Loucy (cell line): ENCODE measurements at regions not wholly inside any gene's neighbourhood (a gene's known extent, or its start where the extent isn't known, plus 50 kb on each side); places are given as distances from the start of the nearest gene placed in this dataset.

ENCODE experiments used
- H2AFZ ChIP-seq: fragments of 200-600 bp; sonication (generic); 2 replicates; pipeline ENCODE4 v1.6.0; 2016; ENCODE audit warnings: antibody characterized with exemption, mild to moderate bottlenecking, low read length, moderate library complexity
- H3F3A ChIP-seq: fragments of 200-600 bp; 2 replicates; pipeline ENCODE4 v1.6.0; 2016; ENCODE audit warnings: antibody characterized with exemption, low read depth, mild to moderate bottlenecking
- H3K27me3 ChIP-seq: fragments of 200-600 bp; sonication (generic); 2 replicates; pipeline ENCODE4 v1.6.1; 2014; ENCODE audit warnings: low read length, mild to moderate bottlenecking; ENCODE audit not compliant: insufficient read depth, poor library complexity, severe bottlenecking
- H3K36me3 ChIP-seq: fragments of 200-600 bp; sonication (generic); 2 replicates; pipeline ENCODE4 v1.6.1; 2016; ENCODE audit warnings: low read length; ENCODE audit not compliant: insufficient read depth
- H3K4me1 ChIP-seq: fragments of 200-600 bp; sonication (generic); 2 replicates; pipeline ENCODE4 v1.5.1; 2014; ENCODE audit warnings: low read length, mild to moderate bottlenecking; ENCODE audit not compliant: insufficient read depth, poor library complexity, severe bottlenecking
- H3K4me2 ChIP-seq: fragments of 200-600 bp; sonication (generic); 2 replicates; pipeline ENCODE4 v1.6.0; 2014; ENCODE audit warnings: antibody characterized with exemption, low read length, low read depth, mild to moderate bottlenecking; ENCODE audit not compliant: poor library complexity, severe bottlenecking
- H3K4me3 ChIP-seq: fragments of 200-600 bp; sonication (generic); 2 replicates; pipeline ENCODE4 v1.5.1; 2014; ENCODE audit warnings: low read length, mild to moderate bottlenecking, mixed read lengths; ENCODE audit not compliant: poor library complexity, severe bottlenecking
- H3K79me2 ChIP-seq: fragments of 200-600 bp; sonication (generic); 2 replicates; pipeline ENCODE4 v1.6.1; 2014; ENCODE audit warnings: low read length; ENCODE audit not compliant: insufficient read depth
- H3K9ac ChIP-seq: fragments of 200-600 bp; sonication (generic); 2 replicates; pipeline ENCODE4 v1.6.0; 2014; ENCODE audit warnings: mild to moderate bottlenecking, low read depth, low read length, moderate library complexity; ENCODE audit not compliant: poor library complexity, severe bottlenecking
- H3K9me2 ChIP-seq: fragments of 200-600 bp; sonication (generic); replicated peaks from 2 replicates; pipeline ENCODE4 v1.6.1; 2016; ENCODE audit warnings: low read depth, low read length, mixed read lengths
- H3K9me3 ChIP-seq: fragments of 200-600 bp; sonication (generic); 2 replicates; pipeline ENCODE4 v1.6.1; 2014; ENCODE audit warnings: mild to moderate bottlenecking, antibody characterized with exemption, low read length, low read depth; ENCODE audit not compliant: insufficient read depth
- H4K20me1 ChIP-seq: fragments of 200-600 bp; sonication (generic); 2 replicates; pipeline ENCODE4 v1.6.0; 2014; ENCODE audit warnings: antibody characterized with exemption, low read length, mild to moderate bottlenecking; ENCODE audit not compliant: insufficient read depth, poor library complexity, severe bottlenecking
- EZH2phosphoT487 ChIP-seq: fragments of 200-600 bp; IDR thresholded peaks from 2 replicates; pipeline ENCODE4 v1.6.1; 2018; ENCODE audit warnings: antibody characterized with exemption, mild to moderate bottlenecking, moderate library complexity, borderline replicate concordance
- TF ChIP-seq, protein P1 (sequence below): fragments of 200-600 bp; sonication (generic); conservative IDR thresholded peaks from 2 replicates; pipeline ENCODE4 v1.5.1; 2014; ENCODE audit warnings: mild to moderate bottlenecking, antibody characterized with exemption, low read length

DNA sequence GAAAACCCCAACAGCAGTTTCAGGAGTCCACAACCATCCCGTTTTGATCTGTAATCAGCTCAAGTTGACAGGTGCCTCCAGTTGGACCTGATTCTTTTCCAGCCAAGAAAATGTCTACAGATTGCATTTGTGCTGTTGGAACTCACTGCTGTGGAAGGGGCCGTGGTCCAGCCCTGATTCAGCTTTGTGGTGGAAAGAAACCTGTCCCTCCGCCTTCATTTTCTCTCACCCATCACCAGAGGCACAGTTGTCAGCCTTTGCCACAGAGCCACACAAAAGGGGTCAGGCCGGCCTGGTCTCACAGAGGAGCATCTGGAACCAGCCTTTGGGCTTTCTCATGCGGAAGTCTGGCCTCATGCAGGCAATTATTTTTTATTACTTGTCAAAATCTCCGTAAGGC, 483.6 kb downstream of the GADD45G start:
- Histone ChIP-seq H3F3A (no peaks in the 10 kb centered on the region), H3K4me2 (no peak overlapping the region), H3K27me3 (no peaks in the 10 kb centered on the region), H3K4me1 (peaks cover 9% of the 10 kb centered on the region), H3K9me3 (no peaks in the 10 kb centered on the region), H3K36me3 (no peaks in the 10 kb centered on the region), H3K4me3 (no peak overlapping the region), H3K9me2 (no peaks in the 10 kb centered on the region), H2AFZ (no peak overlapping the region), H3K79me2 (no peaks in the 10 kb centered on the region), H3K9ac (no peak overlapping the region), H4K20me1 (no peaks in the 10 kb centered on the region)
- TF ChIP-seq, protein P1, sequence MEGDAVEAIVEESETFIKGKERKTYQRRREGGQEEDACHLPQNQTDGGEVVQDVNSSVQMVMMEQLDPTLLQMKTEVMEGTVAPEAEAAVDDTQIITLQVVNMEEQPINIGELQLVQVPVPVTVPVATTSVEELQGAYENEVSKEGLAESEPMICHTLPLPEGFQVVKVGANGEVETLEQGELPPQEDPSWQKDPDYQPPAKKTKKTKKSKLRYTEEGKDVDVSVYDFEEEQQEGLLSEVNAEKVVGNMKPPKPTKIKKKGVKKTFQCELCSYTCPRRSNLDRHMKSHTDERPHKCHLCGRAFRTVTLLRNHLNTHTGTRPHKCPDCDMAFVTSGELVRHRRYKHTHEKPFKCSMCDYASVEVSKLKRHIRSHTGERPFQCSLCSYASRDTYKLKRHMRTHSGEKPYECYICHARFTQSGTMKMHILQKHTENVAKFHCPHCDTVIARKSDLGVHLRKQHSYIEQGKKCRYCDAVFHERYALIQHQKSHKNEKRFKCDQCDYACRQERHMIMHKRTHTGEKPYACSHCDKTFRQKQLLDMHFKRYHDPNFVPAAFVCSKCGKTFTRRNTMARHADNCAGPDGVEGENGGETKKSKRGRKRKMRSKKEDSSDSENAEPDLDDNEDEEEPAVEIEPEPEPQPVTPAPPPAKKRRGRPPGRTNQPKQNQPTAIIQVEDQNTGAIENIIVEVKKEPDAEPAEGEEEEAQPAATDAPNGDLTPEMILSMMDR: no peak
- TF ChIP-seq EZH2phosphoT487: no peak

GRCh38 chr9:90088856-90089255, 484.0 kb downstream of the GADD45G start:
- H3K4me3 ChIP-seq: no peak overlapping the region
- TF ChIP-seq, protein P1: no peak
- no peak for TF ChIP-seq EZH2phosphoT487
- no peaks in the 10 kb centered on the region for H3K36me3 ChIP-seq
- peaks cover 9% of the 10 kb centered on the region for H3K4me1 ChIP-seq
- H2AFZ ChIP-seq: no peak overlapping the region
- H3K9me2 ChIP-seq: no peaks in the 10 kb centered on the region
- no peak overlapping the region for H3K9ac ChIP-seq
- H3K4me2 ChIP-seq: no peak overlapping the region
- no peaks in the 10 kb centered on the region for H3K9me3 ChIP-seq
- H4K20me1 ChIP-seq: no peaks in the 10 kb centered on the region
- no peaks in the 10 kb centered on the region for H3K27me3 ChIP-seq
- H3K79me2 ChIP-seq: no peaks in the 10 kb centered on the region
- no peaks in the 10 kb centered on the region for H3F3A ChIP-seq

GRCh38 chr9:90090997-90091396, 486.2 kb downstream of the GADD45G start:
- H3K4me2 ChIP-seq: no peak overlapping the region
- H4K20me1 ChIP-seq: no peaks in the 10 kb centered on the region
- no peak overlapping the region for H2AFZ ChIP-seq
- H3K9me3 ChIP-seq: no peaks in the 10 kb centered on the region
- no peaks in the 10 kb centered on the region for H3F3A ChIP-seq
- no peaks in the 10 kb centered on the region for H3K9me2 ChIP-seq
- TF ChIP-seq EZH2phosphoT487: no peak
- TF ChIP-seq, protein P1: no peak
- peaks cover 9% of the 10 kb centered on the region for H3K4me1 ChIP-seq
- H3K79me2 ChIP-seq: no peaks in the 10 kb centered on the region
- no peak overlapping the region for H3K9ac ChIP-seq
- no peaks in the 10 kb centered on the region for H3K36me3 ChIP-seq
- no peak overlapping the region for H3K4me3 ChIP-seq
- H3K27me3 ChIP-seq: no peaks in the 10 kb centered on the region
